ENCODE measurements at regions not wholly inside any gene's neighbourhood (a gene's known extent, or its start where the extent isn't known, plus 50 kb on each side); places are given as distances from the start of the nearest gene placed in this dataset.

GRCh38 chr4:140246216-140246615 is 92.2 kb upstream of the MAML3 start:
- no peak for TF ChIP-seq CTCF (IDR thresholded peaks at IDR 0.05)
- no peak for TF ChIP-seq POLR2A (IDR thresholded peaks at IDR 0.05)
- intact Hi-C loops (cut with DNase I): no loop called here

GRCh38 chr4:140244328-140244727 is 90.3 kb upstream of the MAML3 start:
- H3K27ac ChIP-seq: no peak overlapping the region
- no peak for DNase-seq
- no peaks in the 10 kb centered on the region for H3K9me3 ChIP-seq
- H3K4me1 ChIP-seq: peaks cover 0 to 1% (median under 1%) of the 10 kb centered on the region in 4 donors
- intact Hi-C loops (cut with DNase I): no loop called here
- ATAC-seq: no peak
- WGBS (ENCODE audit: insufficient coverage, low coverage, low lambda C conversion rate, missing lambda C conversion rate): no CpG with 5 or more reads among the region's 1 CpG
- TF ChIP-seq CTCF (IDR thresholded peaks at IDR 0.05) (no peak), POLR2A (IDR thresholded peaks at IDR 0.05) (no peak)
- H3K4me3 ChIP-seq: no peak overlapping the region
- H3K36me3 ChIP-seq: no peaks in the 10 kb centered on the region
- H3K27me3 ChIP-seq: no peaks in the 10 kb centered on the region

More at GRCh38 chr4:140246216-140246615, 92.2 kb upstream of the MAML3 start:
- Histone ChIP-seq H3K27ac (no peak overlapping the region), H3K4me3 (no peak overlapping the region), H3K27me3 (no peaks in the 10 kb centered on the region), H3K9me3 (no peaks in the 10 kb centered on the region), H3K4me1 (no peaks in the 10 kb centered on the region), H3K36me3 (no peaks in the 10 kb centered on the region)
- 100% methylated on average over 3 of the region's 3 CpGs for WGBS (ENCODE audit: insufficient coverage, low coverage, low lambda C conversion rate, missing lambda C conversion rate)
- DNase-seq: no peak
- ATAC-seq: no peak

- H3K27me3 ChIP-seq: no peaks in the 10 kb centered on the region
- peak in 2 of 4 donors; percentile 10 to 30 for ATAC-seq
- H3K4me3 ChIP-seq: no peak overlapping the region
- peaks cover 0 to 11% (median 4%) of the 10 kb centered on the region in 4 donors for H3K4me1 ChIP-seq
- 39% methylated on average over 6 of the region's 7 CpGs for WGBS (ENCODE audit: insufficient coverage, low coverage, low lambda C conversion rate, missing lambda C conversion rate)
- H3K9me3 ChIP-seq: no peaks in the 10 kb centered on the region
- DNase-seq: no peak
- intact Hi-C loops (cut with DNase I): no loop called here
- TF ChIP-seq CTCF (IDR thresholded peaks at IDR 0.05): no peak
- TF ChIP-seq POLR2A (IDR thresholded peaks at IDR 0.05): no peak
- no peak overlapping the region for H3K27ac ChIP-seq
- H3K36me3 ChIP-seq: no peaks in the 10 kb centered on the region
These were observed 89.3 kb upstream of the MAML3 start for GRCh38 chr4:140243278-140243753.

GRCh38 chr4:140242357-140243277 is 88.6 kb upstream of the MAML3 start:
- ATAC-seq (no peak), DNase-seq (no peak)
- TF ChIP-seq CTCF (IDR thresholded peaks at IDR 0.05): no peak
- TF ChIP-seq POLR2A (IDR thresholded peaks at IDR 0.05): no peak
- H3K4me1 ChIP-seq: peaks cover 0 to 17% (median 8%) of the 10 kb centered on the region in 4 donors
- no peak overlapping the region for H3K27ac ChIP-seq
- H3K27me3 ChIP-seq: no peaks in the 10 kb centered on the region
- WGBS (ENCODE audit: insufficient coverage, low coverage, low lambda C conversion rate, missing lambda C conversion rate): 53% methylated on average over 8 of the region's 8 CpGs
- intact Hi-C loops (cut with DNase I): no loop called here
- no peak overlapping the region for H3K4me3 ChIP-seq
- no peaks in the 10 kb centered on the region for H3K36me3 ChIP-seq
- no peaks in the 10 kb centered on the region for H3K9me3 ChIP-seq

Data from right lobe of liver (tissue), 6 donors.